ENCODE measurements at regions not wholly inside any gene's neighbourhood (a gene's known extent, or its start where the extent isn't known, plus 50 kb on each side); places are given as distances from the start of the nearest gene placed in this dataset.

GRCh38 chr21:32127081-32127480 lies 151.8 kb downstream of the MIS18A start (continued):
- TF ChIP-seq ZNF586 (CRISPR knock-in tag; conservative IDR thresholded peaks at IDR 0.05) (no peak), MXI1 (IDR thresholded peaks at IDR 0.05; ENCODE audit: low read depth, low read length) (no peak), ZNF785 (CRISPR knock-in tag; IDR thresholded peaks at IDR 0.05) (no peak), CBX3 (IDR thresholded peaks at IDR 0.05; ENCODE audit: borderline replicate concordance in 1 of 2, low read length in 2 of 2) (no peak)

- CTCF ChIA-PET (ENCODE audit: low intra/inter-chr PET ratio) = no interaction called here
- H3K4me2 ChIP-seq (ENCODE audit: insufficient read depth, low read length) = no peak overlapping the region
- H4K20me1 ChIP-seq (replicated peaks; ENCODE audit: control insufficient read depth, insufficient read depth, low read length) = no peaks in the 10 kb centered on the region
- TF ChIP-seq FIP1L1 (IDR thresholded peaks at IDR 0.05; ENCODE audit: low read depth, low read length, poor library complexity, severe bottlenecking) (no peak), ELF2 (CRISPR knock-in tag; IDR thresholded peaks at IDR 0.05) (no peak), TCFL5 (CRISPR knock-in tag; conservative IDR thresholded peaks at IDR 0.05) (no peak), ZNF277 (CRISPR knock-in tag; IDR thresholded peaks at IDR 0.05; ENCODE audit: borderline replicate concordance) (no peak), ZNF174 (CRISPR knock-in tag; IDR thresholded peaks at IDR 0.05) (no peak), EP300 (IDR thresholded peaks at IDR 0.05; ENCODE audit: low read length) (no peak), BCL6 (CRISPR knock-in tag; IDR thresholded peaks at IDR 0.05) (no peak), CHD2 (IDR thresholded peaks at IDR 0.05; ENCODE audit: low read depth, low read length) (no peak), RBM25 (IDR thresholded peaks at IDR 0.05; ENCODE audit: low read depth, low read length, severe bottlenecking) (no peak), BRF2 (IDR thresholded peaks at IDR 0.05; ENCODE audit: borderline replicate concordance, insufficient read depth, insufficient read length) (no peak), CTCFL (IDR thresholded peaks at IDR 0.05; ENCODE audit: borderline replicate concordance, insufficient read depth, low read depth, low read length, poor library complexity, severe bottlenecking) (no peak), TARDBP (IDR thresholded peaks at IDR 0.05) (no peak), BCOR (IDR thresholded peaks at IDR 0.05) (no peak), ETS2 (tag; IDR thresholded peaks at IDR 0.05; ENCODE audit: borderline replicate concordance, poor library complexity, severe bottlenecking) (no peak), SAP30 (IDR thresholded peaks at IDR 0.05; ENCODE audit: borderline replicate concordance, insufficient read depth, low read depth, low read length, poor library complexity, severe bottlenecking) (no peak)
Measured at GRCh38 chr21:32122082-32122481, 156.8 kb downstream of the MIS18A start.

More at GRCh38 chr21:32122082-32122481, 156.8 kb downstream of the MIS18A start:
- Histone ChIP-seq H2AFZ (ENCODE audit: low read depth, low read length) (no peak overlapping the region), H3K4me1 (replicated peaks in 1 of 2; ENCODE audit: control insufficient read depth in 2 of 2, insufficient read depth in 2 of 2, low read length in 2 of 2) (no peaks in the 10 kb centered on the region), H3K27ac (ENCODE audit: extremely low read depth, low read depth, low read length) (no peak overlapping the region), H3K79me2 (ENCODE audit: control insufficient read depth, insufficient read depth, low read length) (no peaks in the 10 kb centered on the region), H3K9me1 (ENCODE audit: control insufficient read depth, insufficient read depth, low read length) (no peaks in the 10 kb centered on the region), H3K27me3 (ENCODE audit: control insufficient read depth in 2 of 2, insufficient read depth in 2 of 2, low read length in 2 of 2) (peaks cover 0 to 2% of the 10 kb centered on the region in 2 experiments; a peak in 1 of 5 replicates), H3K9ac (ENCODE audit: insufficient read depth in 1 of 2, low read depth in 2 of 2, low read length in 2 of 2) (no peak overlapping the region), H3K9me3 (replicated peaks; ENCODE audit: control insufficient read depth, insufficient read depth, low read depth, low read length) (no peaks in the 10 kb centered on the region), H3K36me3 (ENCODE audit: control insufficient read depth, insufficient read depth, low read length) (no peaks in the 10 kb centered on the region), H3K4me3 (no peak overlapping the region)
- intact Hi-C loops (cut with micrococcal nuclease) = no loop called here
- DNase-seq (ENCODE audit: extremely low read depth in 1 of 4, low spot score in 3 of 4) (no peak), ATAC-seq (no peak), FAIRE-seq (no peak)
- WGBS (ENCODE audit: insufficient coverage, low coverage, missing lambda C conversion rate) = 0% methylated on average over 2 of the region's 2 CpGs
- no TSS peak for BruUV-seq (replicated peaks)
- in situ Hi-C loops (cut with MboI) = no loop called here
- POLR2A ChIA-PET = no interaction called here
